OCI-LY7 (cell line): ENCODE measurements at regions not wholly inside any gene's neighbourhood (a gene's known extent, or its start where the extent isn't known, plus 50 kb on each side); places are given as distances from the start of the nearest gene placed in this dataset.

ENCODE experiments used
- BruUV-seq: library from RNA; stranded (reverse); fragments of 400-500 nt; replicated peaks from 2 replicates; lab custom pipeline; 2021; lab: Mats Ljungman, UMichigan
- CTCF ChIA-PET: fragments of 300-600 bp; sonication (Branson Sonifier 250); formaldehyde crosslinking; loops from one replicate; lab custom pipeline; 2022; ENCODE audit warnings: antibody characterized with exemption; ENCODE audit not compliant: unreplicated experiment; lab: Charles Lee
- POLR2A ChIA-PET: fragments of 300-600 bp; sonication (Branson Sonifier 250); formaldehyde crosslinking; loops from one replicate; lab custom pipeline; 2022; ENCODE audit warnings: antibody characterized with exemption; lab: Charles Lee
- DNase-seq: peaks from one replicate; pipeline ENCODE4 v3.0.0-alpha.2; 2015; ENCODE audit warnings: low spot score
- H2AFZ ChIP-seq: fragments of 200-600 bp; sonication (generic), shearing (Covaris generic); 2 replicates; pipeline ENCODE4 v1.6.1; 2014; ENCODE audit warnings: mild to moderate bottlenecking, antibody characterized with exemption, low read length, moderate library complexity
- H3K27ac ChIP-seq: fragments of 200-600 bp; sonication (generic); 2 replicates; pipeline ENCODE4 v1.5.1; 2014; ENCODE audit warnings: mixed run types, low read depth, mild to moderate bottlenecking, moderate library complexity, low read length, inconsistent platforms; ENCODE audit not compliant: poor library complexity, severe bottlenecking
- H3K36me3 ChIP-seq: fragments of 200-600 bp; sonication (generic); 2 replicates; pipeline ENCODE4 v1.6.1; 2014; ENCODE audit warnings: mild to moderate bottlenecking, antibody characterized with exemption, low read length, moderate library complexity, mixed read lengths; ENCODE audit not compliant: insufficient read depth
- H3K4me1 ChIP-seq: fragments of 200-600 bp; sonication (generic); 2 replicates; pipeline ENCODE4 v1.5.1; 2014; ENCODE audit warnings: mild to moderate bottlenecking, low read length; ENCODE audit not compliant: insufficient read depth, poor library complexity, severe bottlenecking
- H3K4me2 ChIP-seq: fragments of 200-600 bp; sonication (generic); 2 replicates; pipeline ENCODE4 v1.6.1; 2014; ENCODE audit warnings: mild to moderate bottlenecking, low read length
- H3K4me3 ChIP-seq: fragments of 200-600 bp; sonication (generic); 2 replicates; pipeline ENCODE4 v1.5.1; 2014; ENCODE audit warnings: mild to moderate bottlenecking, low read depth, low read length; ENCODE audit not compliant: poor library complexity, severe bottlenecking
- H3K79me2 ChIP-seq: fragments of 200-600 bp; sonication (generic); 2 replicates; pipeline ENCODE4 v1.6.1; 2016; ENCODE audit warnings: low read depth, mild to moderate bottlenecking, low read length, moderate library complexity, mixed read lengths; ENCODE audit not compliant: insufficient read depth
- H3K9me2 ChIP-seq: fragments of 200-600 bp; sonication (generic); 2 replicates; pipeline ENCODE4 v1.6.1; 2016; ENCODE audit warnings: mild to moderate bottlenecking, low read length, mixed read lengths; ENCODE audit not compliant: insufficient read depth
- H3K9me3 ChIP-seq: fragments of 200-600 bp; sonication (generic); 2 replicates; pipeline ENCODE4 v1.6.1; 2014; ENCODE audit warnings: mild to moderate bottlenecking, mixed run types, low read length, mixed read lengths
- H4K20me1 ChIP-seq: fragments of 200-600 bp; sonication (generic); 2 replicates; pipeline ENCODE4 v1.6.1; 2014; ENCODE audit warnings: mild to moderate bottlenecking, antibody characterized with exemption, low read length, moderate library complexity, mixed read lengths; ENCODE audit not compliant: insufficient read depth
- EZH2phosphoT487 ChIP-seq: fragments of 200-600 bp; sonication (generic); IDR thresholded peaks from 2 replicates; pipeline ENCODE4 v1.6.1; 2018; ENCODE audit warnings: low read depth, borderline replicate concordance, mild to moderate bottlenecking, mixed run types, antibody characterized with exemption, low read length, moderate library complexity, mixed read lengths
- intact Hi-C: fragments of 100-400 bp; cut with micrococcal nuclease; formaldehyde crosslinking; loops from one replicate; pipeline ENCODE4 v1.10.0; 2022; ENCODE audit not compliant: unreplicated experiment
- TF ChIP-seq, protein P1 (sequence below): fragments of 200-600 bp; sonication (generic); conservative IDR thresholded peaks from 2 replicates; pipeline ENCODE4 v1.5.1; 2014; ENCODE audit warnings: mild to moderate bottlenecking, antibody characterized with exemption, low read length, moderate library complexity, mixed read lengths

DNA sequence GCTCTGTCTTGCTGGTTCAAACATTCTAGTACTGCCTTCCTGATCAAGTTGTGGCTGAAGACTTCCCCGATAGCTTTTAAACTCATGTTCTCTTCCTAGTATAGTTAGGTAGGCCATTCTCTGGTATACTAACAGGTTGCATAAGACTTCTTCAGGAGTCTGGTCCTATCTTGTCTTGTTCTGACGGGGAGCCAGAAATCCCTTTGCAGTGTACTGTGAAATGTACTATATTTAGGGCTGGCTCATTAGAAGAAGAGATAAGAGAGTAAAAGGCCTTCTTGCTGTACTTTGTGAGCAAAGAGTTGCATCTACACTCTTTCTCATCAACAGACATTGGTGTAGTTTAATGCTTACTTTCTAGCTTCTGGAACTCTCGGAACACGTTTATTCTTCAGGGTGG is 331.9 kb downstream of the NUP35 start:
- TF ChIP-seq, protein P1, sequence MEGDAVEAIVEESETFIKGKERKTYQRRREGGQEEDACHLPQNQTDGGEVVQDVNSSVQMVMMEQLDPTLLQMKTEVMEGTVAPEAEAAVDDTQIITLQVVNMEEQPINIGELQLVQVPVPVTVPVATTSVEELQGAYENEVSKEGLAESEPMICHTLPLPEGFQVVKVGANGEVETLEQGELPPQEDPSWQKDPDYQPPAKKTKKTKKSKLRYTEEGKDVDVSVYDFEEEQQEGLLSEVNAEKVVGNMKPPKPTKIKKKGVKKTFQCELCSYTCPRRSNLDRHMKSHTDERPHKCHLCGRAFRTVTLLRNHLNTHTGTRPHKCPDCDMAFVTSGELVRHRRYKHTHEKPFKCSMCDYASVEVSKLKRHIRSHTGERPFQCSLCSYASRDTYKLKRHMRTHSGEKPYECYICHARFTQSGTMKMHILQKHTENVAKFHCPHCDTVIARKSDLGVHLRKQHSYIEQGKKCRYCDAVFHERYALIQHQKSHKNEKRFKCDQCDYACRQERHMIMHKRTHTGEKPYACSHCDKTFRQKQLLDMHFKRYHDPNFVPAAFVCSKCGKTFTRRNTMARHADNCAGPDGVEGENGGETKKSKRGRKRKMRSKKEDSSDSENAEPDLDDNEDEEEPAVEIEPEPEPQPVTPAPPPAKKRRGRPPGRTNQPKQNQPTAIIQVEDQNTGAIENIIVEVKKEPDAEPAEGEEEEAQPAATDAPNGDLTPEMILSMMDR, result no peak
- no peak for TF ChIP-seq EZH2phosphoT487
- POLR2A ChIA-PET, result no interaction called here

DNA sequence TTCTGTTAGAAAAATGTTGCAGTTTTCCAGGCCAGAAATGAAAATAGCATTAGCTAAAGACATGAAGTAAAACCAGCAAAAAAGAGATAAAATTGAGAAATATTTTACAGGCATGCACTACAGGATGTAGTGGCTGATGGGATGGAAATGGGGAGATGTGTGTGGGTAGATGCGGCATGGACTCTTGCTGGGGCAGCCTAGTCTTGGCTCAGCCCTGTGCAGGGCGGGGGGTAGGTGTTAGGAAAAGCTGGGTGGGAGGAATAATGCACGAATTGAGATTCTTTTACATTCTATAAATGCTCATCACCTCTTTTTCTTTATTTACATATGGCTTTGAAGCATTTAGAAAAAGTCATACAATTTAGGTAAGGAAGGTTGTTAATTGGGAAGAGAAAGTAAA is 334.2 kb downstream of the NUP35 start:
- H3K9me2 ChIP-seq, result no peaks in the 10 kb centered on the region
- ChIA-PET CTCF (no interaction called here), POLR2A (interaction anchor here (0.6 to 1.5 kb wide), 2 partner anchors 10 to 84 kb away, joined by 3 to 5 read pairs; no protein-coding TSS in a partner anchor)
- H3K9me3 ChIP-seq, result no peaks in the 10 kb centered on the region
- intact Hi-C loops, result no loop called here
- H3K4me1 ChIP-seq, result no peaks in the 10 kb centered on the region
- no peak for DNase-seq
- no peak overlapping the region for H3K27ac ChIP-seq
- H3K36me3 ChIP-seq, result no peaks in the 10 kb centered on the region
- H2AFZ ChIP-seq, result no peak overlapping the region
- no peaks in the 10 kb centered on the region for H3K79me2 ChIP-seq
- BruUV-seq, result no TSS peak
- no peak overlapping the region for H3K4me2 ChIP-seq
- H3K4me3 ChIP-seq, result no peak overlapping the region
- TF ChIP-seq, protein P1, result no peak
- TF ChIP-seq EZH2phosphoT487, result no peak
- no peaks in the 10 kb centered on the region for H4K20me1 ChIP-seq

More for the DNA sequence above, 331.9 kb downstream of the NUP35 start:
- Histone ChIP-seq H3K9me3 (no peaks in the 10 kb centered on the region), H3K4me2 (no peak overlapping the region), H3K36me3 (no peaks in the 10 kb centered on the region), H3K27ac (no peak overlapping the region), H3K9me2 (no peaks in the 10 kb centered on the region), H3K79me2 (no peaks in the 10 kb centered on the region), H3K4me1 (no peaks in the 10 kb centered on the region), H3K4me3 (no peak overlapping the region), H2AFZ (no peak overlapping the region), H4K20me1 (no peaks in the 10 kb centered on the region)
- BruUV-seq, result no TSS peak
- DNase-seq, result no peak
- CTCF ChIA-PET, result no interaction called here
- intact Hi-C loops, result no loop called here

DNA sequence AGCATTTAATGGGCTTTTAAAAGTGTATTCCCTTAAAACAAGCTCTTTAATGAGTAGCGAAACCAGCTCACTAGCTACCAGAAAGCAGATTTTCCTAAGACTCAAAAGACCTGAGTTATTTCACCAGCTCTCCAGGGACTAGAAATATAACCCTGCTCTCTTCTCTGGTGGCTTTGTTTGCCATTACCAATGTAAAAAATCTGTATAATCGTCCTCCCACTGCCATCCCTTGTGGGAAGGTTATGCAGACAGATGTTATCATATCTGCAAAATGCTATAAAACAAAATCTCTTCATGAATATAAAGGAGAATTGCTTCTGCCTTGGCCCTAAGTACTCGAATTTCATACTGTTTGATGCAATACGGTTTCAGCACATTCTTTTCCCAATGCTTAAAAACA is 335.2 kb downstream of the NUP35 start:
- Histone ChIP-seq H3K4me2 (no peak overlapping the region), H2AFZ (no peak overlapping the region), H3K4me3 (no peak overlapping the region), H3K36me3 (no peaks in the 10 kb centered on the region), H3K4me1 (no peaks in the 10 kb centered on the region), H3K27ac (no peak overlapping the region), H3K9me3 (no peaks in the 10 kb centered on the region), H3K79me2 (no peaks in the 10 kb centered on the region), H3K9me2 (no peaks in the 10 kb centered on the region), H4K20me1 (no peaks in the 10 kb centered on the region)
- CTCF ChIA-PET, result no interaction called here
- TF ChIP-seq, protein P1, result no peak
- no peak for TF ChIP-seq EZH2phosphoT487
- POLR2A ChIA-PET, result interaction anchor here (0.9 to 1.5 kb wide), 2 partner anchors 9 to 21 kb away, joined by 4 to 5 read pairs; no protein-coding TSS in a partner anchor
- intact Hi-C loops, result no loop called here
- BruUV-seq, result no TSS peak
- no peak for DNase-seq
